GM12875 (cell line): ENCODE measurements at regions not wholly inside any gene's neighbourhood (a gene's known extent, or its start where the extent isn't known, plus 50 kb on each side); places are given as distances from the start of the nearest gene placed in this dataset.

ENCODE experiments used
- H3K4me3 ChIP-seq: one replicate; pipeline ENCODE4 v1.5.1; 2011; ENCODE audit warnings: low read depth, low read length, control low read depth
- TF ChIP-seq, protein P1 (sequence below): IDR thresholded peaks from 2 replicates; pipeline ENCODE4 v1.5.1; 2011; ENCODE audit warnings: low read depth, mild to moderate bottlenecking, control low read depth, inconsistent platforms, low read length, moderate library complexity, borderline replicate concordance; ENCODE audit not compliant: insufficient read depth

GRCh38 chr2:22999951-23000350 is 385.0 kb upstream of the KLHL29 start:
- H3K4me3 ChIP-seq, result no peak overlapping the region
- TF ChIP-seq, protein P1, sequence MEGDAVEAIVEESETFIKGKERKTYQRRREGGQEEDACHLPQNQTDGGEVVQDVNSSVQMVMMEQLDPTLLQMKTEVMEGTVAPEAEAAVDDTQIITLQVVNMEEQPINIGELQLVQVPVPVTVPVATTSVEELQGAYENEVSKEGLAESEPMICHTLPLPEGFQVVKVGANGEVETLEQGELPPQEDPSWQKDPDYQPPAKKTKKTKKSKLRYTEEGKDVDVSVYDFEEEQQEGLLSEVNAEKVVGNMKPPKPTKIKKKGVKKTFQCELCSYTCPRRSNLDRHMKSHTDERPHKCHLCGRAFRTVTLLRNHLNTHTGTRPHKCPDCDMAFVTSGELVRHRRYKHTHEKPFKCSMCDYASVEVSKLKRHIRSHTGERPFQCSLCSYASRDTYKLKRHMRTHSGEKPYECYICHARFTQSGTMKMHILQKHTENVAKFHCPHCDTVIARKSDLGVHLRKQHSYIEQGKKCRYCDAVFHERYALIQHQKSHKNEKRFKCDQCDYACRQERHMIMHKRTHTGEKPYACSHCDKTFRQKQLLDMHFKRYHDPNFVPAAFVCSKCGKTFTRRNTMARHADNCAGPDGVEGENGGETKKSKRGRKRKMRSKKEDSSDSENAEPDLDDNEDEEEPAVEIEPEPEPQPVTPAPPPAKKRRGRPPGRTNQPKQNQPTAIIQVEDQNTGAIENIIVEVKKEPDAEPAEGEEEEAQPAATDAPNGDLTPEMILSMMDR, result no peak

DNA sequence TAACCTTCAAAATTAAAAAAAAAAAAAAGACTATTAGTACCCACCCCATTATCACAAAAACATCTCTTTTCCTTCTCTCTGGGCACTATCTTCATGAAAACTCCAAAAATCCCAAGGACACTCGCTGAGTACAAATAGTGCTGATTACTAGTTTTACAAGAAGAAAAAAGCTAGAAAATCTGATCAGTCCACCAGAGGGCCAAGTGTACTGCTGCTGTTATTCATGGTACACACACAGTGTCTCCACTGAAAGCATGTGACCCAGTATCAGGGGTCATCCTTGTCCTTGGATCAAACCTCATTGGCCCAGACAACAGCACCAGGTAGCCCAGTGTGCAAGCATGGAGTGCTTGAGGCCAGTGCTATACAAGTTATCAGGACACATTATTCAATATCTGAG is 382.7 kb upstream of the KLHL29 start:
- TF ChIP-seq, protein P1, result no peak
- H3K4me3 ChIP-seq, result no peak overlapping the region

DNA sequence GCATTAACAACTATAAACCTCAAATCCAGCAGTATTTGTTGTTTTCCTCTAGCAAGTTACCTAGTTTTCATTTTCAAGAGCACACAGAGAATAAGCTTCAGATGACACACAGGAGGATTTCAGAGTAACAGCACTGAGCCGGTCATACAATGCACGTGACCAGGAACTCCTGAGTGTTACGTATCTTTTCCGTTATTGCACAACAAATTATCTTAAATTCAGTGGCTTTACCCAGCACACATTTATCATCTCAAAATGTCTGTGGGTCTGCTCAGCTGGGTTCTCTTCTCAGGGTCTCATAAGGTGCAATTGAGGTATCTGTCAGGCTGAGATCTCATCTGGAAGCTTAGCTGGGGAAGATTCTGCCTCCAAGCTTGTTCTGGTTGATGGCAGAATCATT is 379.5 kb upstream of the KLHL29 start:
- TF ChIP-seq, protein P1, result no peak
- H3K4me3 ChIP-seq, result no peak overlapping the region

DNA sequence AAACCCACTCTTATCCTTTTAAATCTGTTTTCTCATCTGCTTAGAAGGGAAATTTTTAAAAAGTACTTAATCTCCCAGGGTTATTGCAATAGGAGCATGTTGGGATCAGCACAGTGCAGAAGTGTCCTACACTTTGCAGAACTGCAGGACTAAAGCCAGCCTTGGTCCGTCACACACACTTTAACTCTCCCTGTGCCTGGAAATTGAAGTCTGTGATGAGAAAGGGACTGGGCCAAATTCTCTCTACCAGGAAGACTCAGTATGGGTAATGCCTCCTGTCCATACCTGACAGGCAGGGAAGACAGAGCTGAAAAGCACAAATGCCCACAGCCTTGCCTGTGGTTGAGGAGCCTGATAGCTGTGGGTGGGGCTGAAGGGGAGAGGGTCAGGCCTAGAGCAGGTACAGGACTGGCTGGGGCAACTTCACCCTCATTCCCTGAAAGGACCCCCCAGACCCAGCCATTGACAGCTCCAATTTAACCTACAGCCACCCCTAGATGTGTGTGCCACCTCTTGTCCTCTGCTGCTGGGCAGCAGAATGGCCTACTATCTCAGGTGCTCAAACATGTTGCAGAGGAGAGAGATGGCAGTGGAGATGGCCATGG is 377.2 kb upstream of the KLHL29 start:
- H3K4me3 ChIP-seq, result no peak overlapping the region
- TF ChIP-seq, protein P1, result no peak

DNA sequence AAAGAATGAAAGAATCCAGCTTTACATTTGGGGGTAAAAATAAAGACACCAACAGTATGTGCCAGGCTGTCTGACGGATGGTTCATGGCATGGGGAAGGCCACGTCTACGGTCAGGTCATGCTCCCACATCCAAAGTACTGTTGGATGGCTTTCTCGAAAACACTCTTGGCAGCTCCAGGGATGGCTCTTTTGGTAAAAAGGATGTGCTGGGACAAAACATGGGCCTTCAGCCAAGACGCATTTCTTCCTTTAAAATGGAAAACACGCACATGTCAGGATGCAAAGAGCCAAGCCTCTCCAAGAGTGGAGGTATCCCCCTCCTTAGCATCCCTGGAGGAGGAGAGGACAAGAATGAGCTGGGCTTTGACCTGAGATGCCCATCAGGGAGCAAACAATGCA is 376.5 kb upstream of the KLHL29 start:
- TF ChIP-seq, protein P1, result no peak
- H3K4me3 ChIP-seq, result no peak overlapping the region

GRCh38 chr2:23008951-23009350 is 376.0 kb upstream of the KLHL29 start:
- H3K4me3 ChIP-seq, result no peak overlapping the region
- TF ChIP-seq, protein P1, result no peak

- TF ChIP-seq, protein P1, result no peak
- no peak overlapping the region for H3K4me3 ChIP-seq
Observed at GRCh38 chr2:23009545-23010149, 375.3 kb upstream of the KLHL29 start.
